Skeletal muscle tissue (tissue), 3 donors: ENCODE measurements at regions not wholly inside any gene's neighbourhood (a gene's known extent, or its start where the extent isn't known, plus 50 kb on each side); places are given as distances from the start of the nearest gene placed in this dataset.

Source experiments
- H3K27ac ChIP-seq: one replicate; pipeline ENCODE4 v1.7.0; 2013; ENCODE audit warnings: mild to moderate bottlenecking, low read depth, low read length, inconsistent platforms
- H3K27me3 ChIP-seq, 3 donors: one replicate each; pipeline ENCODE4 v1.7.0; 2013; ENCODE audit warnings: low read length in 3 of 3; ENCODE audit not compliant: control insufficient read depth in 3 of 3, insufficient read depth in 3 of 3
- H3K36me3 ChIP-seq, 3 donors: one replicate each; pipeline ENCODE4 v1.7.0; 2013; ENCODE audit warnings: low read length in 3 of 3; ENCODE audit not compliant: control insufficient read depth in 3 of 3, insufficient read depth in 3 of 3
- H3K4me1 ChIP-seq, 3 donors: one replicate each; pipeline ENCODE4 v1.7.0; 2013; ENCODE audit warnings: low read length in 3 of 3, mild to moderate bottlenecking in 3 of 3; ENCODE audit not compliant: control insufficient read depth in 3 of 3, insufficient read depth in 3 of 3
- H3K4me3 ChIP-seq, 3 donors: one replicate each; pipeline ENCODE4 v1.7.0; 2013; ENCODE audit warnings: low read length in 3 of 3
- H3K9ac ChIP-seq, 3 donors: one replicate each; pipeline ENCODE4 v1.7.0; 2013; ENCODE audit warnings: low read length in 3 of 3, mild to moderate bottlenecking in 3 of 3, moderate library complexity in 2 of 3, low read depth in 1 of 3
- H3K9me3 ChIP-seq, 3 donors: one replicate each; pipeline ENCODE4 v1.7.0; 2013; ENCODE audit warnings: low read length in 3 of 3; ENCODE audit not compliant: control insufficient read depth in 3 of 3
- donor health status: Osteomylitis.

- Histone ChIP-seq H3K36me3 (no peaks in the 10 kb centered on the region), H3K9me3 (no peaks in the 10 kb centered on the region), H3K4me1 (no peaks in the 10 kb centered on the region), H3K27me3 (no peaks in the 10 kb centered on the region), H3K4me3 (no peak overlapping the region), H3K9ac (no peak overlapping the region), H3K27ac (no peak overlapping the region)
Observed at GRCh38 chr6:147728903-147729302, 220.4 kb downstream of the SAMD5 start.

- Histone ChIP-seq H3K4me3 (no peak overlapping the region), H3K27me3 (no peaks in the 10 kb centered on the region), H3K27ac (no peak overlapping the region), H3K36me3 (no peaks in the 10 kb centered on the region), H3K9ac (no peak overlapping the region), H3K4me1 (no peaks in the 10 kb centered on the region), H3K9me3 (no peaks in the 10 kb centered on the region)
Observed at GRCh38 chr6:147733686-147734085, 225.2 kb downstream of the SAMD5 start.

GRCh38 chr6:147734151-147734550 lies 225.7 kb downstream of the SAMD5 start:
- H3K4me3 ChIP-seq, result no peak overlapping the region
- H3K36me3 ChIP-seq, result no peaks in the 10 kb centered on the region
- H3K9me3 ChIP-seq, result no peaks in the 10 kb centered on the region
- H3K4me1 ChIP-seq, result no peaks in the 10 kb centered on the region
- no peak overlapping the region for H3K9ac ChIP-seq
- H3K27me3 ChIP-seq, result no peaks in the 10 kb centered on the region
- no peak overlapping the region for H3K27ac ChIP-seq

GRCh38 chr6:147735924-147736323 lies 227.4 kb downstream of the SAMD5 start:
- Histone ChIP-seq H3K4me1 (no peaks in the 10 kb centered on the region), H3K9me3 (no peaks in the 10 kb centered on the region), H3K27me3 (no peaks in the 10 kb centered on the region), H3K27ac (no peak overlapping the region), H3K36me3 (no peaks in the 10 kb centered on the region), H3K4me3 (no peak overlapping the region), H3K9ac (no peak overlapping the region)

GRCh38 chr6:147737115-147737514 lies 228.6 kb downstream of the SAMD5 start:
- Histone ChIP-seq H3K27ac (no peak overlapping the region), H3K36me3 (no peaks in the 10 kb centered on the region)

GRCh38 chr6:147738099-147738498 lies 229.6 kb downstream of the SAMD5 start:
- no peaks in the 10 kb centered on the region for H3K27me3 ChIP-seq
- H3K9me3 ChIP-seq, result no peaks in the 10 kb centered on the region
- H3K27ac ChIP-seq, result no peak overlapping the region
- no peak overlapping the region for H3K9ac ChIP-seq
- no peak overlapping the region for H3K4me3 ChIP-seq
- no peaks in the 10 kb centered on the region for H3K36me3 ChIP-seq
- H3K4me1 ChIP-seq, result no peaks in the 10 kb centered on the region

More at GRCh38 chr6:147737115-147737514, 228.6 kb downstream of the SAMD5 start:
- Histone ChIP-seq H3K9me3 (no peaks in the 10 kb centered on the region), H3K4me3 (no peak overlapping the region), H3K27me3 (no peaks in the 10 kb centered on the region), H3K4me1 (no peaks in the 10 kb centered on the region), H3K9ac (no peak overlapping the region)

GRCh38 chr6:147738516-147739162 lies 230.1 kb downstream of the SAMD5 start:
- no peak overlapping the region for H3K27ac ChIP-seq
- no peaks in the 10 kb centered on the region for H3K36me3 ChIP-seq
- no peak overlapping the region for H3K9ac ChIP-seq
- no peaks in the 10 kb centered on the region for H3K4me1 ChIP-seq
- H3K27me3 ChIP-seq, result no peaks in the 10 kb centered on the region
- H3K9me3 ChIP-seq, result no peaks in the 10 kb centered on the region
- no peak overlapping the region for H3K4me3 ChIP-seq

GRCh38 chr6:147740326-147740725 lies 231.8 kb downstream of the SAMD5 start:
- Histone ChIP-seq H3K4me3 (no peak overlapping the region), H3K4me1 (no peaks in the 10 kb centered on the region), H3K36me3 (no peaks in the 10 kb centered on the region), H3K9me3 (no peaks in the 10 kb centered on the region), H3K9ac (no peak overlapping the region), H3K27ac (no peak overlapping the region), H3K27me3 (no peaks in the 10 kb centered on the region)

- Histone ChIP-seq H3K27ac (no peak overlapping the region), H3K27me3 (no peaks in the 10 kb centered on the region), H3K36me3 (no peaks in the 10 kb centered on the region), H3K9me3 (no peaks in the 10 kb centered on the region), H3K4me3 (no peak overlapping the region), H3K4me1 (no peaks in the 10 kb centered on the region), H3K9ac (no peak overlapping the region)
Observed at GRCh38 chr6:147740916-147741315, 232.4 kb downstream of the SAMD5 start.

GRCh38 chr6:147741389-147741788 lies 232.9 kb downstream of the SAMD5 start:
- Histone ChIP-seq H3K9ac (no peak overlapping the region), H3K9me3 (no peaks in the 10 kb centered on the region), H3K36me3 (no peaks in the 10 kb centered on the region), H3K4me3 (no peak overlapping the region), H3K4me1 (no peaks in the 10 kb centered on the region), H3K27me3 (no peaks in the 10 kb centered on the region), H3K27ac (no peak overlapping the region)
